HG03060 (cell line): ENCODE measurements at regions not wholly inside any gene's neighbourhood (a gene's known extent, or its start where the extent isn't known, plus 50 kb on each side); places are given as distances from the start of the nearest gene placed in this dataset.
"Not testable (repeated sequence)": the region's sequence is repeated elsewhere in the genome, so short reads cannot be mapped to it uniquely, and the experiment has no call there.

Source experiments
- ATAC-seq: cut with Tn5 transposase; IDR thresholded peaks from one replicate; pipeline ENCODE4 v1.9.1; 2021; ENCODE audit warnings: low read depth, moderate number of reproducible peaks; ENCODE audit not compliant: unreplicated experiment

DNA sequence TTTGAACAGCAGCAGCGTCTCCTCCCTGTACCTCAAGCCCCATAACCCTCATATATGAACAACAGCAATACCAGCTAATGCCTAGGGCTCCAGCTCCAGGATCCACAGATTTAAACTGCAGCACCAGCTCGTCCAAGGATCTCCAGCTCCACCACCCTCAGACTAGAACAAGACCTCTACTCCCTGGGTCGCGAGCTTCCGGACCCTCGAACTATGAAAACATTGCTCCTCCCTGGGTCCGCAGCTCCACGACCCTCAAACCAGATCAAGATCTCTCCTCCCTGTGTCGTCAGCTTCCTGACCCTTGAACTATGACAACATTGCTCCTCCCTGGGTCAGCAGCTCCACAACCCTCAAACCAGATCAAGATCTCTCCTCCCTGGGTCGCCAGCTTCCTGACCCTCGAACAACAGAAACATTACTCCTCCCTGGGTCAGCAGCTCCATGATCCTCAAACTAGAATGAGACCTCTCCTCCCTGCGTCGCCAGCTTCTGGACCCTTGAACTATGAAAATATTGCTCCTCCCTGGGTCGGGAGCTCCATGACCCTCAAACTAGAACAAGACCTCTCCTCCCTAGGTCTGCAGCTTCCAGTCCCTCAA, 339.0 kb upstream of the SULF2 start:
- no peak for ATAC-seq

DNA sequence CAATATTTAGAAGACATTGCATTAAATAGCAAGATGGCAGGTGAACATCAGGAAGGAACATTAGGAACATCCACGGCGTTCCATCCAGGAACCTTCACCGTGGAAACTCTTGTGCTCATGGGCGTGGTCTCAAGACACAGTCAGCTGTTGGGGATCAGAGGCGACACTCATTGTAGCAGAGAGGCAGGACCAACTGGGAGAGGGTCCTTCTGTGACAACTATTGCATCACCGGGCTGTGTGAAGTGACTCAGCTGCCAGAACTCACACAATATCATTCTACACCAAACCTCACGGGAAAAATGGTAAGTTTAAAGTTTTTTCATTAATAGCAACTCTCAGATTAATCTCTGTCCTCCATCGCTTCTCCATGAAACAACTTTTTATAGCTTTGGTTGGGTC, 334.8 kb upstream of the SULF2 start:
- ATAC-seq: no peak

DNA sequence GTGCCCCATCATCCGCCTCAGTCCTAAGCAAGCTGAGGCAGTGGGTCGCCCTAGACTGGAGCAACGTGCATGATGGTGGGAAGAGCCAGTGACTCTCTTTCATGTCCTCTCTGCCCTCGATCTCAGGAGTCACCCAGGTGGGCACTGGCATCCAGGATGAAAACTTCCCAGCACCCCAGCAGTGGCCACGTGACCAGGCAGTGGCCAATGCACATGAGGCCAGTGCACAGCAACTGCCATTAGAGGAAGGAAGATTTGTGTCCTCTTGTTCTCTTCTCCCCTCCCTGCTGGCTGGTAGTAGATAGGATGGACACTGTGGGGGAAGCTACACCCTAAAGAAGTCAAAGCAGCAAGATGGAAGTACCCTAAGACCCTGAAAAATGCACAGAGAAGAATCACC, 334.1 kb upstream of the SULF2 start:
- not testable (repeated sequence) for ATAC-seq

DNA sequence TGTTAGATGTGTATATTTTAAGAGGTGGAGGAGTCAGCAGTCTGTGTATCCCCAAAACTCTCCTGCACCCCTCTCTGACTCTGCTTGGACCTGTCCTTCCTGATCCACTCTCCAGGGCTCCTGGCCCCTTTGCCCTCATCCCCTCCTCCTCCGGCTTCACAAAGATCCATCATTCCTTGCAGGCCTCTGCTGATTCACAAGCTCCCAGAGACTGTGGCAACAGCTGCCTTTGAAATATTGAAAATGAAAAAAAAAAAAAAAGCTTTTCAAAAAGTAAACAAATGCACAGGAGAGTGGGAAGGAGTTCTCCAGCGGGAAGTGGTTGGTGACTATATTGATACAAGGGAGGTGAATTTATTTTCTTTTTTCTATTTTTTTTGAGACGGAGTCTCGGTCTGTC, 330.2 kb upstream of the SULF2 start:
- no peak for ATAC-seq

DNA sequence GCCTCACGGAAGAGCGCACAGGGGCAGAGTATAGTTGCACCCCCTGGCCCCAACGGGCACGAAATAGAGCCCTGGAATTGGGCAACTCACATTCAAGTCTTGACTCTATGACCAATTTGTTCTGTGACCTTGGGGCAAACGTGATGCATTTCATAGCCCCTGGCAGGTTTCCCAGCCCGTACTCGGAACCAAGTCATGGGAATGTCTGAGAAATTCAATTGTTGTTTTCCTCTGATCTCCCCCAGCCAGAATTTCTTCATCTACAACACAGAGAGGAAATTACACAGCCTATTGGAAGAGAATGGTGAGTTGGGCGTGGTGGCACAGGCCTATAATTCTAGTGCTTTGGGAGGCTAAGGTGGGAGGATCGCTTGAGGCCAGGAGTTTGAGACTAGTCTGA, 322.3 kb upstream of the SULF2 start:
- no peak for ATAC-seq

DNA sequence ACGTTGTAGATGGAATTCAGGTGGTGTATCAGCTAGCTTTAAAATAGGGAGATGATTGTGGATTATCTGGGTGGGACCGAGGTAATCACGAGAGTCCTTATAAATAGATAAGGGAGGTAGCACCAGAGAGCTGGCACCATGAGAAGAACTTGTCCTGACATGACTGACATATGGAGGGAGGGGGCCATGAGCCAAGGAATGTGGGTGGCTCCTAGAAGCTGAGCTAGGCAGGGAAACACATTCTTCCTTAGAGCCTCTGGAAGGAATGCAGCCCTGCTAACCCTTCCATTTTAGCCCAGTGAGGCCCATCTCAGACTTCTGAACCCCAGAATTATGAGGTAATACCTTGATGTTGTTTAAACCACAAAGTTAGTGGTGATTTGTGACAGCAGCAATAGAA, 321.1 kb upstream of the SULF2 start:
- ATAC-seq: no peak

DNA sequence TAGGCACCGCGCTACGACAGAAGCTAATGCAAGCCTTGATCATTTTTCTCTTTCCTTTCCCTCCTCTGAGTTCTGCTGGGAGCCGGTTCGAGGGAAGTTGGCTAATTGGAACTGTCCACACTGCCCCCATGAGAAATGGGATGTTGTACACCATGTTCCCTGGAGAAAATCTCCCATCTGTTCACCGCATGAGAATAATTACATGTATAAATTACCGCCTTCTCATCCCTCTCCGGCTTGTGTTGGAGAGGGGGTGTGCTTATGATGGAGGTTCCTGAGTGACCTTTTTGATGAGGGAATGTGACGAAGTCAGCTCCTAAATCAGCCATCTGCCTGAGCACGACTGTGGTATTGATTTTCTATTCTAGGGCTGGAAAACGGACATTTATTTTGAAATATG, 320.2 kb upstream of the SULF2 start:
- no peak for ATAC-seq

DNA sequence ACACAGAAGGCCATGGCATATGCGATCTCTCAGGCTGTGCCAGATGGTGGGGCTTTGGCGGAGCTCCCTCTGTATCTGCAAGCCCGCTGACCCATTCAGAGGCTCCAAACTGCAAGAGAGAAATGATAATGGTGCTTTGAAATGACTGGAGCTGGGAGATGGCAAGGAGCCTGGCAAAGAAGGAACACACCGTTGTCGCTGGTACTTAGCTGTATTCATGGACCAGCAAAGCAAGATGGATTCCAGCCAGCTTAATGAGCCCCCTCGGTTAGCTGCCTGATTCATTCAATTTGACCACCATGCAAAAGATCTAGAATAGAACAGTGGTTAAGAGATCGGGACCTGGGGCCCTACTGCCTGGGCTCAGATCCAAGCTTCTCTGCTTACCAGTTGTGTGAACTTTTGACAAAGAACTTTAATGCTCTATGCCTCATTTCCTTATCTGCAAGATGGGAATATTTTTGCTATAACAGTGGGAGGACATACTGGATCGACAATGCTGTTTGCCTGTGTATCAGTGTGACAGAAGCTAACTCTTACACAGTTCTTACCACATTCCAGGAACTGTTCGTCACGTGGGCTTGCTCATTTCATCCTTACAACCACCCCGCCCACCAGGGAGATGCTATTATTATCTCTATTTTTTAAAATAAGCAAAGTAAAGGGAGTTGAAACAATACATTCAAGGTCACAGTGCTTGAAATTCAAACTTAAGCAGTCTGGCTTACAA, 317.8 kb upstream of the SULF2 start:
- no peak for ATAC-seq

DNA sequence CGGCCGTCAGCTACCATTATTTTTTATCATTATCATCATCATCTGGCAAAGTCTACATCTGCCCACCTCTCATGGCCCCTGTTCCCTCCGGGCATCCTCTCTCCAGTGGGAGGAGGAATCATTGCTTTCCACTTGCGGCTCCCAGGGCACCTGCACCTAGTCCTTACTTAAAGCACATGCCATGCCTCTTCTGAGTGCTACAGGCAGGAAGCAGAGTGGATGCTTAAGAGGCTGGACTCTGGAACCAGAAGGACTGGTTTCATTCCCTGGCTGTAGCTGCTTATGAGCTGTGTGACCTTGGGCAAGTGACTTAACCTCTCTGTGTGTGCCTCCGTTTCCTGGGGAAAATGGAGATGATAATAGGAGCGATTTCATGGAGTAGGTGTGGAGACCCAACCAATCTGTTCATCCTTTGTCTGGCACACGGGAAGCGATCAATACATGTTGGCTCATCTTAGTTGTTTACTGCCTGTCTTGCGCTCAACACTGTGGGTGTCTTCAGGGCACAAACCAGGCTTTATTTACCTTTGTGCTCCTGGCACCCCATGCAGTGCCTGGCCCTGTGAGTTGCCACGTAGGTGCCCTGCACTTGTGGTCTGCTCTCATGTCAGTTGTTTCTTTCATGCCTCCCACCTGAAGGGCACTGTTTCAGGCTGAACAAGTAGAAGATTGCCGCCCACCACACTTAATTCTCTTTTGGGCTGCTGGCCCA, 317.0 kb upstream of the SULF2 start:
- no peak for ATAC-seq

DNA sequence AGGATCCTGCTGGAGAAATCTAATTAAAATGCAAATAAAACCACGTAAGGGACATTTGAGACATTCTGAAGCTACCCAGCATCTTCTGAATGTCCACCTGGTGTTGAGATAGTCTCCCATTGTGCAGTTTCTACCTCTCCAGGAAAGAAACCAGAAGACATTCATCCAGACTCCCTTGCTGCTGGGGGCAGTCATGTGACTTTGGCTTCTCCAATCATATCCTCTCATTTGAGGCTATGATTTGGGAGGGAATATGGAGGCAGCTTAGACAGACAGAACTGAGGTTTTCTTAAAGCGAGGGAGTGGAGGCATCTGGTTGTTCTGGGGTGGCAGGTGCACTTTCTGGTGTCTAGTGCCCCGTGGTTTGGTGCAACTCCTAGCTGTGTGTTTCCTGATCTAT, 315.2 kb upstream of the SULF2 start:
- no peak for ATAC-seq

DNA sequence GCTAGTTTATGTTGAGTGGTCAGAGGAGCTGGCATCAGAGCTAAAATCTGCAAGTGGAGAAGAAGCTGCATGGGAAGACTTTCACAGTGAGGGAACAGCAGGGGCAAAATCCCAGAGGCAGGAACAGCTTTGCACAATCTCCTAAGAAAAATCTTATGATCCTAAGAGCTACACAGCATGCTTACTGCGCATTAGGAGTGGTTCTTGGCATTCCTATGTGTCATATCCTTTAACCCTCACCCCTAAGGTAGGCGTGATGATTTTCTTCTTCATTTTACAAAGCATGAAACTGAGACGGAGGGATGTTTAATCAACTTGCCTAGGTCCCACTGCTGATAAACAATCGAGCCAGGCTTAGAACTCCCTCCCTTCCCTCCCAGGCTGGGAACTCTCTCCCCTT, 313.6 kb upstream of the SULF2 start:
- ATAC-seq: no peak

DNA sequence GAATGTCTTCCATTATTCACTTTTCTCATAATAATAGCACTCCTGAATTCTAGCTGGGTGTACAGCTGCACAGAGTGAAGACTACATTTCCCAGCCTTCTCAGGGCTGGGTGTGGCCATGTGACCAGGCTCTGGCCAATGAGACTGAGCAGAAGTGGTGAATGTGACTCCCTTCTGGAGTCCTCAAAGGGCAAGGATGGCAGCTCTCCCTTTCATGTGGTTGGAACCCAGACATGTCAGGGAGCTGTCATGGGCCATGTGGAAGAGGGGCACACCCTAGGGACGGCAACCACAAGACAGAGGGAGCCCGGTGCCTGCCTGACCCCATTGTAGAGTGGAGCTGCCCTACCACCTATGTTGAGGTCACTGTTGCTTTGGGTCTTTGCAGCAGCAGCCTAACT, 312.8 kb upstream of the SULF2 start:
- no peak for ATAC-seq

DNA sequence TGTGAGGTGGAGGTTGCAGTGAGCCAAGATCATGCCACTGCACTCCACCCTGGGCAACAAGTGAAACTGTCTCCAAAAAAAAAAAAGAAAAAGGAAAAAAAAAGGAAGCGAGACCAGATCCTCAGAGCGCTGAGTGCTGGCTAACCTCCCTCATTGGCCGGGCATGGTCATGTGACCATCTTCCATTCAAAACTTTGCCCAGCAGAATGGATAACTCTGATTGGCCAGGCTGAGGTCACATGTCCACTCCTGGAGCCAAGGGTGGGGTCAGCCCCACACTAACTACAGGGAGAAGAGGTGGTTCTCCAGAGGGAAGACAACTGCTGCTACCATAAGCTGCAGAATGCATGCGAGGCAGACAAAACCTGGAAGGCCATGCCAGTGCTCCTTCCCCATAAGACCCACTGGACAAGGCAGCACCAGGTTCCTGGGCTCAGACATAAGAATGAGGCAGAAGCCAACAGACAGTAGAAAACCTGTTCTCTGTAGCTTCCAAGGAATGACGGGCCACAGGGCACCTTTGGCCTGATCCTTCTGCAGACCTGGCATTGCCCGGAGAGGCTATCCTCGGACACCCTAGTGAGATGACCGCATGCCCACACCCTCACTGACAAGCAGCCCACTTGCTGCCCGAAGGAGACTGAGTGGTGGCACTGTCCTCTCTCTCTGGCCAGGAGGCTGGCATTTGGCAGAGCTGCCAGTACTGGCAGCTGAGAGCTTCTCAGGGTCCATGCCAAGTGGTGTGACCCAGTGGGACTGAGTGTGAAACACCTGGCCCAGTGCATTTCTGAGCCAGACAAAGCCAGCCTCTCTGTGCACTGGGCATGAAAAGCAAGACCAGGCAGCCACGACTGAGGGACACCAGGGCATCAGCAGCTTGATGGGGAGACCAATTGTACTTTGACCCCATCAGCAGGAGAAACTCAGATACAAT, 311.9 kb upstream of the SULF2 start:
- no peak for ATAC-seq

DNA sequence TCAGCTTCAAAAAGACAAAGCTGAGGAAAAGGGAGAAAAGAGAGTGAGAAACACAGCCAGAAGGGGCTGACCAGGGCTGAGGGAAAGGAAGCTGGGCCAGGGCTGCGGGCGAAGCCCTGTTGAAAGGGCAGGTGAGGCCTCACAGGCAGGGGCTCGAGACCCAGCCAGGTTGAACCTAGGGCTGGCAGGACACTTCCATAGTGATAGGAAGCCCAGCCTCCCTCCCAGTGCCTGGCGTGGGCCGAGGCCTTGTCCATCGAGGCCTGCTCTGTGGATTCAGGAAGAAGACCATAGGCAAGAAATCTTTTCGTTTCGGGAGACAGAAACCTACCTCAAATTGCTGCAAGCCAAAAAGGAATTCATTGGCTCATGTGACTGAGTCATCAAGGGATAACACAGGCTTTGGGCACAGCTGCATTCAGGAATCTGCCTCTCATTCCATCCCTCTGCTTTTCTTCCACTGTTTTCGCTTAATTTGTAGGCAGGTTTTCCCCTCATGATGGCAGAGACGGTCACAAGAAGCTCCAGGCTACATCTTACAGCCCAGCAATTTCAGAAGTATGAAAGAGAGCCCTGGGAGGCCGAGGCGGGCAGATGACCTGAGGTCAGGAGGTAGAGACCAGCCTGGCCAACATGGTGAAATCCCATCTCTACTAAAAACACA, 311.1 kb upstream of the SULF2 start:
- ATAC-seq: no peak

DNA sequence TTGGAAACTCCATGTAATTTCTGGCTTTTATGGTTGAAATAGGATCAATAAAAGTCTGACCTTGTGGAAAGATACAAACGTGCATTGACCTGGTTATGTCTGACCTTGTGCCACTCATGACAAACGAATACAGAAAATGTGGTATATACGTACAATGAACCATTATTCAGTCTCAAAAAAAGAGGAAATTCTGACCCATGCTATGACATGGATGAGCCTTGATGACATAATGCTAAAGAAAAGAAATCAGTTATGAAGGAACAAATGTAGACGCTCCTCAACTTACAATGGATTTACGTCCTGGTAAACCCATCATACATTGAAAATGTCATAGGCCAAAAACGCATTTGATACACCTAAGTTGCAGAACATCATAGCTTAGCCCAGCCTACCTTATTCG, 309.7 kb upstream of the SULF2 start:
- no peak for ATAC-seq

DNA sequence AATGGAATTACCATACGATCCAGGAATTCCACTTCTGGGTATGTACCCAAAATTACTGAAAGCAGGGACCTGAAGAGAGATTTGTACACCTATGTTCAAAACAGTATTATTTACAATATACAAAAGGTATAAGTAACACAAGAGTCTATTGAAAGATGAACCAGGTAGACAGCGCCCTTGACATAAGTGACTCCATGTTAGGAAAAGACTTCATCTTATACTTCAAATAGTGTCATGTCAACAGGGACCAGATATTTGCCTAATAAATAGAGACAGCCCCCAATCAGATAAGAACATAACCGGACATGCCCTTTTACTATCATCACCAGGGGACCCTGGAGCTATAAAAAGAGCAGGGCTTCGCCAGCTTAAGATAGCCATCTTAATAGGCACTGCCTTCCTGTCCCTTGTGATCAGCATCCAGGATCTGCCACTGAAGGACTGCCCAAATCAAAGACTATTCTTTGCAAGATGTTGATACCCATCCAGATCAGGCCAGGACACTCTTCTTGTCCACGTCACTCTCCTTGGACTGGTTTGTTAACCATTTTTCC, 309.0 kb upstream of the SULF2 start:
- ATAC-seq: no peak

DNA sequence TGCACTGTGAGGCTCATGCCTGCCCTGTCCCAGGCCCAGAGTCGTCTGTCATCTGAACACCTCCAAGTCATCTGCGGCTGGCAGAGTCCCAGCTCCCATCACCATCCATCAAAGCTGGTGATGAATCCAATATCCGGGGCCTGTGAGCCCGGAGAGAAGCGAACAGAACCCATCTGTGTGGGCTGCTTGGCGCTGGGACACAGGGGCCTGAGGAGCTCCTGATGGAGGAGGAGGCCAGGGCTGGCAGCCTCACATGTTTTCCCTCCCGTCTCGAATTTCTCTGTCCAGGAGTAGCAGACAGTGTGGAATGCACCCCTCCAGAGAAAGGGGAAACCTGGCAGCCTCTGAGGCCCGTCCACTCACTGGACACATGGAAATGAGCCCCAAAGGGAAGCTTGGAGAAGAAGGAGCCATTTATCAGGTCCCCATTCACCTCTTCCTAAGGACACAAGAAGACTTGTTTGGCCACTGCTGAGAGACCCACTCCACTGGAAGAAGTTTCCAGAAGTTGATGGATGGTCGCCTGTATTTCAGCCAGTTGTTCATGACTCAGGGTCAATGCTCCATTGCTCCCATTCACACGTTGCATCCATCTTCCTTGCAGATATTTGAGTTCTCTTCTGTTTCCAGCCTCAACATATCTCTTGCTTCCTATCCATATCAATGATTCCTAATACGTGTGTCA, 307.5 kb upstream of the SULF2 start:
- no peak for ATAC-seq

DNA sequence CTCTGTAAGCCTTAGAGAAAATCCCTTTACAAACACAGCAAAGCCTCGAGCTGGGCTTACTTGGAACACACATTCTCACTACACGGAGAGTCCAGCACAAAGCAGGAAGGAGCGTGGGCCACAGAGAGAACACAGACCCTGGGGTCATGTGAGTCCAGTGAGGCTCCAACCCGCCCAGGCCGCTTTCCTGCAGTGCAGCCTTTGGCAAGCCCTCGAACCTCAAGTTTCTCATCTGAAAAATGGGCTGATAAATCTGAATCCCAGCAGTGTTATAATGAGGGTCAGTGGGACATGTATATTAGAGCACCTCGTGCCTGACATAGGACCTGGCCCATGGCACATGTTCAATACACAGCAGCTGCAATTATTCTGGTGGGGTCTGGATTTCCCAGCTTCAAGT, 305.5 kb upstream of the SULF2 start:
- no peak for ATAC-seq

DNA sequence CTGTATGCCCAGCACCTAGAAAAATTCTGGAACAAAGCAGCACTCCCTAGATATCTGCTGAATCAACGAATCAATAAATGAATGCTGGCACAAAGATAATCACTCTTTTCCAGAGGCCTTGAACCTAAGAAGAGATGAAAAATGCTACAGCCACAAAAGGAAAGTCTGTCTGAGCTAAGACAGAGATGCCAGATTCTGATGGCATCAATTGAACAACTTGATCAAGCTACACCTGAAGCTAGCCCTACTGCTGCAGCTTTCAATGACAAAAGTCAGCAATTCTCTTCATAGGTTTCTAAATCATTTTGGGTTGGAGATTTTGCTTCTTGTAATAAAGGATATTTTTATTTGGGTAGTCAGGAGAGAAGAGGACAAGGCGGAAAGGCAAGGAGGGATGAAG, 305.0 kb upstream of the SULF2 start:
- no peak for ATAC-seq

DNA sequence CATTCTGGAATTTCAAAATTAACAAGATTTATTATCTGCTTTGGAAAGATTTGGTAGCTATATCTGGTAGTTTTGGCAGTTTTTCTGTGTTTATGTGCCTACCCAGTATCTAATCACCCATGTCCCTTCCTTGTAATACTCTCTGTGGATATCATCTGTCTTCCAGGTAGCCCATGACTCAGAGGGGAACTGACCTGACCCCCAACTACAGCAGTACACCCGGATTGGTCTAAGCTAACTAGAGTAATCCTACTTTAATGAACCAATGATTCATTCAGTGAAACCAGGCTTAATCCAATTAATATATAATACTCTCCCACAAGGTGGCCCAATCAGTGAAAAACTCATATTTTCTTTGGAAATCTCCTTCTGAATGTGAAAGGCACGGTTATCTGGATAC, 295.3 kb upstream of the SULF2 start:
- no peak for ATAC-seq
